Stomach (tissue), 4 donors: ENCODE measurements at regions not wholly inside any gene's neighbourhood (a gene's known extent, or its start where the extent isn't known, plus 50 kb on each side); places are given as distances from the start of the nearest gene placed in this dataset.

Experiments
- CTCF ChIP-seq, 7 experiments: fragments of 450-650 bp in 4 of 7; fragments of 200-600 bp in 3 of 7; sonication (generic) in 3 of 7; IDR thresholded peaks; one replicate each; pipeline ENCODE4 v1.5.1; 2016 to 2019; ENCODE audit warnings: antibody characterized with exemption in 7 of 7, control low read depth in 2 of 7, mild to moderate bottlenecking in 1 of 7
- POLR2A ChIP-seq, 4 donors: fragments of 450-650 bp; IDR thresholded peaks; one replicate each; pipeline ENCODE4 v1.6.1; 2016; ENCODE audit warnings: antibody characterized with exemption in 4 of 4, control low read depth in 2 of 4, mild to moderate bottlenecking in 1 of 4, moderate library complexity in 1 of 4

GRCh38 chr5:133885566-133885965 lies 82.9 kb downstream of the C5orf15 start:
- TF ChIP-seq CTCF (IDR thresholded peaks at IDR 0.05), result no peak
- TF ChIP-seq POLR2A (IDR thresholded peaks at IDR 0.05), result no peak
